ENCODE measurements at regions not wholly inside any gene's neighbourhood (a gene's known extent, or its start where the extent isn't known, plus 50 kb on each side); places are given as distances from the start of the nearest gene placed in this dataset.
"Not testable (repeated sequence)": the region's sequence is repeated elsewhere in the genome, so short reads cannot be mapped to it uniquely, and the experiment has no call there.

DNA sequence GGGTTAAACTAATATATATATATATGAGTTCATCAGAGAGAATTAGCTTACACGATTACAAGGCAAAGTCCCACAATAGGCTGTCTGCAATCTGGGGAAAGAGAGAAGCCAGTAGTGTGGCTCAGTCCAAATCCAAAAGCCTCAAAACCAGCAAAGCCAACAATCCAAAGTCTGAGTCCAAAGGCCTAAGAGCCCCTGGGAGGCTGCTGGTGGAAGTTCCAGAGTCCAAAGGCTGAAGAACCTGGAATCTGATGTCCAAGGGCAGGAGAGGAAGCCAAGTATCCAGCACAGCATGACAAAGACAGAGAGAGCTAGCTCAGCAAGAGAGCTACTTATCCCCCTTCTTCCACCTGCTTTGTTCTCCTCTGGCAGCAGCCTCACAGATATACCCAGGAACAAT, 274.7 kb upstream of the ID4 start:
- FAIRE-seq: no peak

DNA sequence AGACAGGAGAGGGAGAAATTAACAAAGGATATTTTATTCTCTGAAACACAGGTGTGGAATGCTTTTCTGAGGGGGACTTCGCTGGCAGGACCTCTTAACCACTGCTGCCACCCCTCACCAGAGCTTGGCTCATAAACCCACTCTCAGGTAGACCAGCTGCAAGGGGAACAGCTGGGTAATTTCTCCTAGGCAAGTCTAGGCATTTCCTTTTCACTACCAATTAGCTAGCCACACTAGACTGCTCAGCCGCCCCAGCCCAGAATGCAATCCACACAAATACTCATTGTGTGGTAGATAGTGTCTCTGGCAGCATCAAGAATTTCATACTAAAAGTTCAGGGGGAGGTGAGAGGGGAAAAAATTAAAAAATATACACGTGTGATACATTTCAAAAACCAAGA, 267.6 kb upstream of the ID4 start:
- no peak overlapping the region for H3K27ac ChIP-seq (ENCODE audit: low read depth in 1 of 3, low read length in 2 of 3)
- H3K36me3 ChIP-seq (ENCODE audit: control insufficient read depth in 3 of 3, insufficient read depth in 2 of 3, low read depth in 1 of 3, low read length in 3 of 3): no peaks in the 10 kb centered on the region
- H3K4me3 ChIP-seq (ENCODE audit: low read depth in 1 of 3, low read length in 3 of 3): no peak overlapping the region
- no peak for DNase-seq
- FAIRE-seq: no peak
- 70 to 84% (median 70%) methylated on average over 3 of the region's 3 CpGs for WGBS, 3 donors
- no peaks in the 10 kb centered on the region for H3K4me1 ChIP-seq (ENCODE audit: control insufficient read depth in 3 of 3, insufficient read depth in 2 of 3, low read depth in 1 of 3, low read length in 2 of 3)
- no peaks in the 10 kb centered on the region for H3K27me3 ChIP-seq (ENCODE audit: control insufficient read depth in 3 of 3, insufficient read depth in 3 of 3, low read length in 3 of 3)
- no peaks in the 10 kb centered on the region for H3K9me3 ChIP-seq (ENCODE audit: control insufficient read depth in 2 of 2, insufficient read depth in 1 of 2, low read depth in 1 of 2, low read length in 1 of 2)

More for the DNA sequence above, 274.7 kb upstream of the ID4 start:
- H3K36me3 ChIP-seq (ENCODE audit: control insufficient read depth in 3 of 3, insufficient read depth in 2 of 3, low read depth in 1 of 3, low read length in 3 of 3): no peaks in the 10 kb centered on the region
- DNase-seq: peak in 1 of 2 donors; percentile 76
- no peaks in the 10 kb centered on the region for H3K4me1 ChIP-seq (ENCODE audit: control insufficient read depth in 3 of 3, insufficient read depth in 2 of 3, low read depth in 1 of 3, low read length in 2 of 3)
- H3K27ac ChIP-seq (ENCODE audit: low read depth in 1 of 3, low read length in 2 of 3): no peak overlapping the region
- WGBS, 3 donors: 31 to 61% (median 35%) methylated on average over 1 of the region's 1 CpG
- H3K9me3 ChIP-seq (ENCODE audit: control insufficient read depth in 2 of 2, insufficient read depth in 1 of 2, low read depth in 1 of 2, low read length in 1 of 2): peaks cover 0 to 2% of the 10 kb centered on the region in 2 donors
- no peaks in the 10 kb centered on the region for H3K27me3 ChIP-seq (ENCODE audit: control insufficient read depth in 3 of 3, insufficient read depth in 3 of 3, low read length in 3 of 3)
- no peak overlapping the region for H3K4me3 ChIP-seq (ENCODE audit: low read depth in 1 of 3, low read length in 3 of 3)

DNA sequence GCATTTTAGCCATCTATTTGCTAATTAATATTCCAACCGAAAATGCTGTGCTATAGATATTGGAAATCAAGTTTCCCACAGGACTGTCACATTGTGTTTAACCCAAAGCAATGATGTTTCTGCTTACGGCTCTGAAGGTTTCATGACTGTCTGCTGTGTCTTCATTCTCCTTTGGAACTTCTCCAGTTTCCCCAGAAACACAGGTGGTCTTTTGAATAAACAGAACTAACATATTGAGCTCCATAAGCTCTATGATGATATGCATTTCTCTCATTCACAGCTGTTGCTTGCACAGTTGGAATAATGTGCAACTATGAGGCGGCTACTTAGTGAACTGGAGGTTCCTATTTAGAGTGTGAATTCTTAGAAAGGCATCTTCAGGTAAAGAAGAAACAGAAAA, 266.0 kb upstream of the ID4 start:
- H3K4me3 ChIP-seq (ENCODE audit: low read depth in 1 of 3, low read length in 3 of 3): no peak overlapping the region
- no peaks in the 10 kb centered on the region for H3K27me3 ChIP-seq (ENCODE audit: control insufficient read depth in 3 of 3, insufficient read depth in 3 of 3, low read length in 3 of 3)
- no peaks in the 10 kb centered on the region for H3K36me3 ChIP-seq (ENCODE audit: control insufficient read depth in 3 of 3, insufficient read depth in 2 of 3, low read depth in 1 of 3, low read length in 3 of 3)
- no peak for DNase-seq
- no peak for FAIRE-seq
- WGBS, 3 donors: 79 to 93% (median 83%) methylated on average over 3 of the region's 3 CpGs
- no peaks in the 10 kb centered on the region for H3K4me1 ChIP-seq (ENCODE audit: control insufficient read depth in 3 of 3, insufficient read depth in 2 of 3, low read depth in 1 of 3, low read length in 2 of 3)
- H3K9me3 ChIP-seq (ENCODE audit: control insufficient read depth in 2 of 2, insufficient read depth in 1 of 2, low read depth in 1 of 2, low read length in 1 of 2): no peaks in the 10 kb centered on the region
- H3K27ac ChIP-seq (ENCODE audit: low read depth in 1 of 3, low read length in 2 of 3): no peak overlapping the region

DNA sequence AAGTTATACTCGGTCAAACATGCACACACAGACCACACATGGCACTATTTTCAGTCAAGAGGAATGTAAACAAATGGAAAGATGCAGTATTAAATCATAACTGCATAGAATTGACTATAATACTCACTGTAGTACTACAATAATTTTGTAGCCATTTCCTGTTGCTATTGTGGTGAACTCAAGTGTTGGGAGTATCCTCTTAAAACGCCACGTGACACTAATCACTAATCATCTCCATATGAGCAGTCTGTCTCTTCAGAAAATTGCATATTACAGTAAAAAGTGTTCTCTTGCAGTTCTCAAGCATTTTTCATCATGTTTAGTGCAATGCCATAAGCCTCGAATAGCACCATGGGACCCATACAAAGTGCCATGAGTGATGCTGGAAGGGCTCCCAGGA, 258.7 kb upstream of the ID4 start:
- no peaks in the 10 kb centered on the region for H3K4me1 ChIP-seq (ENCODE audit: control insufficient read depth in 3 of 3, insufficient read depth in 2 of 3, low read depth in 1 of 3, low read length in 2 of 3)
- no peak overlapping the region for H3K27ac ChIP-seq (ENCODE audit: low read depth in 1 of 3, low read length in 2 of 3)
- 61 to 82% (median 76%) methylated on average over 4 of the region's 4 CpGs for WGBS, 3 donors
- peaks cover 0 to 7% of the 10 kb centered on the region in 2 donors for H3K9me3 ChIP-seq (ENCODE audit: control insufficient read depth in 2 of 2, insufficient read depth in 1 of 2, low read depth in 1 of 2, low read length in 1 of 2)
- DNase-seq: no peak
- H3K36me3 ChIP-seq (ENCODE audit: control insufficient read depth in 3 of 3, insufficient read depth in 2 of 3, low read depth in 1 of 3, low read length in 3 of 3): no peaks in the 10 kb centered on the region
- H3K27me3 ChIP-seq (ENCODE audit: control insufficient read depth in 3 of 3, insufficient read depth in 3 of 3, low read length in 3 of 3): no peaks in the 10 kb centered on the region
- H3K4me3 ChIP-seq (ENCODE audit: low read depth in 1 of 3, low read length in 3 of 3): no peak overlapping the region
- FAIRE-seq: no peak

DNA sequence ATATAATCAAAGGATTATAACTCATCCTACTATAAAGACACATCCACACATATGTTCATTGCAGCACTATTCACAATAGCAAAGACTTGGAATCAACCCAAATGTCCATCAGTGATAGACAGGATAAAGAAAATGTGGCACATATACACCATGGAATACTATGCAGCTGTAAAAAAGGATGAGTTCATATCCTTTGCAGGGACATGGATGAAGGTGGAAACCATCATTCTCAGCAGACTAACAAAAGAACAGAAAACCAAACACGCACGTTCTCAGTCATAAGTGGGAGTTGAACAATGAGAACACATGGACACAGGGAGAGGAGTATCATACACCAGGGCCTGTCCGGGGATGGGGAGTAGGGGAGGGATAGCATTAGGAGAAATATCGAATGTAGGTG, 253.0 kb upstream of the ID4 start:
- H3K4me3 ChIP-seq (ENCODE audit: low read depth in 1 of 3, low read length in 3 of 3); FAIRE-seq; DNase-seq; H3K36me3 ChIP-seq (ENCODE audit: control insufficient read depth in 3 of 3, insufficient read depth in 2 of 3, low read depth in 1 of 3, low read length in 3 of 3); H3K9me3 ChIP-seq (ENCODE audit: control insufficient read depth in 2 of 2, insufficient read depth in 1 of 2, low read depth in 1 of 2, low read length in 1 of 2); H3K27me3 ChIP-seq (ENCODE audit: control insufficient read depth in 3 of 3, insufficient read depth in 3 of 3, low read length in 3 of 3); H3K4me1 ChIP-seq (ENCODE audit: control insufficient read depth in 3 of 3, insufficient read depth in 2 of 3, low read depth in 1 of 3, low read length in 2 of 3); H3K27ac ChIP-seq (ENCODE audit: low read depth in 1 of 3, low read length in 2 of 3): not testable (repeated sequence)
- 80 to 97% (median 95%) methylated on average over 4 of the region's 4 CpGs for WGBS, 3 donors

DNA sequence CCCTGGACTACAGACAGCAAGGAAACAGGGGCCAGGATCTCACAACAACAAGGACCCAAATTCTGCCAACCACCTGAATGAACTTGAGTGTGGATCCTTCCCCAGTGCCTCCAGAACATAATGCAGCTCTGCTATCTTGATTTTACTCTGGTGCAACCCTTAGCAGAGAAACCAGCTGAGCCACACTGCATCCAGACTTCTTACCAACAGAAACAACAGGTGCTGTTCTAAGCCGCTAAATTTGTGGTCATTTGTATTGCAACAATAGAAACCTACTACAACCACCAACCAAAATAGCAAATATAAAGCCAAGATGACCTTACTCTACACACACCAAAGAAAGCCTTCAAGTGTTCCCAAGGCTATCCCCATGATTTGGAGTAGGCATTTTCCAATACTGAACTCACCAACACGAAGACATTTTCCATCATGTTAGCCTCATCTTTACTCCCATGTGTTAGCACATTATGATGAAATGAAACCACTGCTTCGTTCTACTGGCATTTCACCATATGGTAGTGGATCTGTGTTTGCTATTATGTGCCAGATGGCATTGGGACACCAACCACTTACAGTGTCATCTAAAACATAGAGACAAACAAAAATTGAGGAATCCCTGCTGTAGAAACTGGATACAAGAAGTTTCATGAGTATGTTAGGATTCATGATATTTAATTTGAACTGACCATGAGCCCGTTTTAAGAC, 249.8 kb upstream of the ID4 start:
- Histone ChIP-seq H3K9me3 (ENCODE audit: control insufficient read depth in 2 of 2, insufficient read depth in 1 of 2, low read depth in 1 of 2, low read length in 1 of 2) (no peaks in the 10 kb centered on the region), H3K27ac (ENCODE audit: low read depth in 1 of 3, low read length in 2 of 3) (no peak overlapping the region), H3K36me3 (ENCODE audit: control insufficient read depth in 3 of 3, insufficient read depth in 2 of 3, low read depth in 1 of 3, low read length in 3 of 3) (no peaks in the 10 kb centered on the region), H3K4me3 (ENCODE audit: low read depth in 1 of 3, low read length in 3 of 3) (no peak overlapping the region), H3K4me1 (ENCODE audit: control insufficient read depth in 3 of 3, insufficient read depth in 2 of 3, low read depth in 1 of 3, low read length in 2 of 3) (no peaks in the 10 kb centered on the region), H3K27me3 (ENCODE audit: control insufficient read depth in 3 of 3, insufficient read depth in 3 of 3, low read length in 3 of 3) (no peaks in the 10 kb centered on the region)
- 67 to 75% (median 72%) methylated on average over 4 of the region's 4 CpGs for WGBS, 3 donors
- DNase-seq (no peak), FAIRE-seq (no peak)

DNA sequence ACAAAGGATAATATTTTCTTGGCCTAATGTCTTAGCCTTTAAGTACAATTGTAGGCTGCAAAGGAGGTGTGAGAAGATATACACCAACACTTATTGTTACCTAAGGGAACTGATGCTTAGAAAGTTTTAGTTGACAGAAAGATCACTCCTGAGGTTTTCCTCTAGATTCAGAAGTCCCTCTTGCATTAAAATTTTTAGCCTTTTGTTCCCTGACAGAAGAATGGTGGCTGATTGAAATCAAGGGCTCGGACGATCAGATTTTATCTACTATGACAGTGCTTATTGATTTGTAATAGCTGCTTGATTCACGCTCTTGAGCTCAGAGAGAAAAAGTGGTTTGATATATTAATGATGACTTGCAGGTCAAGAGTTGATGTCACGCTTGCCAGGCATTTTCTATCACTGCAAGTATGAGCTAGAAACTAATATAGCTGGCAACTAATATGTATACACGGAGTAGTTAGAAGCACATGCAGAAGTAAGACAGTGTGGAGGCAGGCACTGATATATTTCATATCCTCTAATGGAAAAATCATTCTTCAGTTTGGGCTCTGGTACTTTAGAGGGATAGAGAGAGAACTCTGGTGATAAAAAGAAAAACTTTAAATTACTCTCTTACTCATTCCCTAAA, 246.6 kb upstream of the ID4 start:
- no peak for FAIRE-seq
- H3K4me3 ChIP-seq (ENCODE audit: low read depth in 1 of 3, low read length in 3 of 3): no peak overlapping the region
- no peak overlapping the region for H3K27ac ChIP-seq (ENCODE audit: low read depth in 1 of 3, low read length in 2 of 3)
- no peaks in the 10 kb centered on the region for H3K27me3 ChIP-seq (ENCODE audit: control insufficient read depth in 3 of 3, insufficient read depth in 3 of 3, low read length in 3 of 3)
- 77 to 91% (median 84%) methylated on average over 5 of the region's 5 CpGs for WGBS, 3 donors
- H3K4me1 ChIP-seq (ENCODE audit: control insufficient read depth in 3 of 3, insufficient read depth in 2 of 3, low read depth in 1 of 3, low read length in 2 of 3): no peaks in the 10 kb centered on the region
- no peaks in the 10 kb centered on the region for H3K9me3 ChIP-seq (ENCODE audit: control insufficient read depth in 2 of 2, insufficient read depth in 1 of 2, low read depth in 1 of 2, low read length in 1 of 2)
- no peaks in the 10 kb centered on the region for H3K36me3 ChIP-seq (ENCODE audit: control insufficient read depth in 3 of 3, insufficient read depth in 2 of 3, low read depth in 1 of 3, low read length in 3 of 3)
- DNase-seq: no peak

DNA sequence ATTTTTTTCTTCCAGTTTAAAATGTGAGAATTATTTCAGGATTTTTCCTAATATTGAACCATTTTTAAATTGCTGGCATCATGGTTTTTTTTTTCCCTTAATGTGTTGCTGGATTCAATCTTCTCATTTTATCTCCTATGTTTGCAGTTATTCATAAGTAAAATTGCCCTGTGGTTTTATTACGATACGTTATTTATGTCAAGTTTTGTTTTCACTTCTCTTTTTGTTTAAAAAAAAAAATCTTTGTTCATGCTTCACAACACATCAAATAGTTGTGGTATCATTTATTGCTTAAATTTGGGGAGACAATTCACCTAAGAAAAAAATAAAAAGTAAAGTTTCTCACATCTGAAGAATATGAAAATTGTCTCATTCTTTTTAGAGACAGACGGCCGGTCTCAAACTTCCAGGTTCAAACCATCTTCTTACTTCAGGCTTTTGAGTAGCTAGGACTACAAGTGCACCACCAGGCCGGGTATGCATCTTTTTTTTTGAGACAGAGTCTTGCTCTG, 239.3 kb upstream of the ID4 start:
- Histone ChIP-seq H3K36me3 (ENCODE audit: control insufficient read depth in 3 of 3, insufficient read depth in 2 of 3, low read depth in 1 of 3, low read length in 3 of 3) (no peaks in the 10 kb centered on the region), H3K4me1 (ENCODE audit: control insufficient read depth in 3 of 3, insufficient read depth in 2 of 3, low read depth in 1 of 3, low read length in 2 of 3) (no peaks in the 10 kb centered on the region), H3K27me3 (ENCODE audit: control insufficient read depth in 3 of 3, insufficient read depth in 3 of 3, low read length in 3 of 3) (no peaks in the 10 kb centered on the region), H3K4me3 (ENCODE audit: low read depth in 1 of 3, low read length in 3 of 3) (no peak overlapping the region), H3K9me3 (ENCODE audit: control insufficient read depth in 2 of 2, insufficient read depth in 1 of 2, low read depth in 1 of 2, low read length in 1 of 2) (no peaks in the 10 kb centered on the region), H3K27ac (ENCODE audit: low read depth in 1 of 3, low read length in 2 of 3) (no peak overlapping the region)
- WGBS, 3 donors: 69 to 86% (median 79%) methylated on average over 5 of the region's 5 CpGs
- DNase-seq: no peak
- no peak for FAIRE-seq

Measured in small intestine (tissue), 7 donors.